ENCODE measurements at regions not wholly inside any gene's neighbourhood (a gene's known extent, or its start where the extent isn't known, plus 50 kb on each side); places are given as distances from the start of the nearest gene placed in this dataset.

- no peak for TF ChIP-seq CTCF (IDR thresholded peaks at IDR 0.05)
- TF ChIP-seq EP300 (IDR thresholded peaks at IDR 0.05): no peak
These were observed 123.9 kb downstream of the MC4R start for GRCh38 chr18:60248336-60249330.

All from tibial nerve (tissue), 4 donors.